ENCODE measurements at regions not wholly inside any gene's neighbourhood (a gene's known extent, or its start where the extent isn't known, plus 50 kb on each side); places are given as distances from the start of the nearest gene placed in this dataset.

GRCh38 chr20:40803381-40803780, 114.3 kb upstream of the MAFB start:
- TF ChIP-seq CTCF (IDR thresholded peaks at IDR 0.05; ENCODE audit: insufficient read depth, low read depth, low read length) (no peak), EZH2 (IDR thresholded peaks at IDR 0.05; ENCODE audit: insufficient read depth, low read length) (no peak)
